AG04449 (cell line): ENCODE measurements at regions not wholly inside any gene's neighbourhood (a gene's known extent, or its start where the extent isn't known, plus 50 kb on each side); places are given as distances from the start of the nearest gene placed in this dataset.

Source experiments
- CTCF ChIA-PET: fragments of 350-600 bp; formaldehyde crosslinking; extraction: SDS; loops from one replicate; lab custom pipeline; 2021; ENCODE audit warnings: antibody characterized with exemption; lab: Yijun Ruan, JAX
- POLR2A ChIA-PET: fragments of 400-600, 350-600 bp; formaldehyde crosslinking; extraction: SDS; loops from one replicate; lab custom pipeline; 2020; ENCODE audit warnings: antibody characterized with exemption, inconsistent platforms; lab: Yijun Ruan, JAX
- DNase-seq: peaks from one replicate; pipeline ENCODE4 v3.0.0-alpha.2; 2010; ENCODE audit warnings: low read depth, low spot score
- H3K4me3 ChIP-seq: 2 replicates; pipeline ENCODE4 v1.5.1; 2011; ENCODE audit warnings: low read depth, mild to moderate bottlenecking, control low read depth, low read length
- TF ChIP-seq, protein P1 (sequence below): IDR thresholded peaks from one replicate; pipeline ENCODE4 v1.5.1; 2011; ENCODE audit warnings: mild to moderate bottlenecking, moderate library complexity, low read length, control low read depth, inconsistent platforms; ENCODE audit not compliant: insufficient read depth; ENCODE audit errors: missing control alignments

DNA sequence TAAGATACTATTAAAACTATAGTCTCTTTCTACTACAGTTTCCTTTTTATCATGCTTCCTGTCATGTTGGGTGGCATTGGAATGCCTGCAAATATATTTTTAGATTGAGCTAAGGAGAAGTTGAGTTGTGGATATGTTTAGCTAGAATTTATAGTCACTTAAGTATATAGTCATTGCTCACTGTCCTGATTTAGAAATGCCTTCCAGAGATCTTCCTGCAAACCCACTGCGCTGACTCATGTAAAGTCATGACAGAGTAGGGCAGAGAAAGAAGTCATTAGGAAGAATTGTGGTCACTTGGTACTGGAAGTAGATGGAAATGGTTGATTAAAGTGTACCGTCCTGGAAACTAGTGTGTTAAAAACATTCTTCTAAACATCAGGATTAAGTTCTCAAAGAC lies 490.3 kb upstream of the PABPC4L start:
- ChIA-PET CTCF (no interaction called here), POLR2A (no interaction called here)
- DNase-seq: no peak
- TF ChIP-seq, protein P1, sequence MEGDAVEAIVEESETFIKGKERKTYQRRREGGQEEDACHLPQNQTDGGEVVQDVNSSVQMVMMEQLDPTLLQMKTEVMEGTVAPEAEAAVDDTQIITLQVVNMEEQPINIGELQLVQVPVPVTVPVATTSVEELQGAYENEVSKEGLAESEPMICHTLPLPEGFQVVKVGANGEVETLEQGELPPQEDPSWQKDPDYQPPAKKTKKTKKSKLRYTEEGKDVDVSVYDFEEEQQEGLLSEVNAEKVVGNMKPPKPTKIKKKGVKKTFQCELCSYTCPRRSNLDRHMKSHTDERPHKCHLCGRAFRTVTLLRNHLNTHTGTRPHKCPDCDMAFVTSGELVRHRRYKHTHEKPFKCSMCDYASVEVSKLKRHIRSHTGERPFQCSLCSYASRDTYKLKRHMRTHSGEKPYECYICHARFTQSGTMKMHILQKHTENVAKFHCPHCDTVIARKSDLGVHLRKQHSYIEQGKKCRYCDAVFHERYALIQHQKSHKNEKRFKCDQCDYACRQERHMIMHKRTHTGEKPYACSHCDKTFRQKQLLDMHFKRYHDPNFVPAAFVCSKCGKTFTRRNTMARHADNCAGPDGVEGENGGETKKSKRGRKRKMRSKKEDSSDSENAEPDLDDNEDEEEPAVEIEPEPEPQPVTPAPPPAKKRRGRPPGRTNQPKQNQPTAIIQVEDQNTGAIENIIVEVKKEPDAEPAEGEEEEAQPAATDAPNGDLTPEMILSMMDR: no peak
- no peak overlapping the region for H3K4me3 ChIP-seq

DNA sequence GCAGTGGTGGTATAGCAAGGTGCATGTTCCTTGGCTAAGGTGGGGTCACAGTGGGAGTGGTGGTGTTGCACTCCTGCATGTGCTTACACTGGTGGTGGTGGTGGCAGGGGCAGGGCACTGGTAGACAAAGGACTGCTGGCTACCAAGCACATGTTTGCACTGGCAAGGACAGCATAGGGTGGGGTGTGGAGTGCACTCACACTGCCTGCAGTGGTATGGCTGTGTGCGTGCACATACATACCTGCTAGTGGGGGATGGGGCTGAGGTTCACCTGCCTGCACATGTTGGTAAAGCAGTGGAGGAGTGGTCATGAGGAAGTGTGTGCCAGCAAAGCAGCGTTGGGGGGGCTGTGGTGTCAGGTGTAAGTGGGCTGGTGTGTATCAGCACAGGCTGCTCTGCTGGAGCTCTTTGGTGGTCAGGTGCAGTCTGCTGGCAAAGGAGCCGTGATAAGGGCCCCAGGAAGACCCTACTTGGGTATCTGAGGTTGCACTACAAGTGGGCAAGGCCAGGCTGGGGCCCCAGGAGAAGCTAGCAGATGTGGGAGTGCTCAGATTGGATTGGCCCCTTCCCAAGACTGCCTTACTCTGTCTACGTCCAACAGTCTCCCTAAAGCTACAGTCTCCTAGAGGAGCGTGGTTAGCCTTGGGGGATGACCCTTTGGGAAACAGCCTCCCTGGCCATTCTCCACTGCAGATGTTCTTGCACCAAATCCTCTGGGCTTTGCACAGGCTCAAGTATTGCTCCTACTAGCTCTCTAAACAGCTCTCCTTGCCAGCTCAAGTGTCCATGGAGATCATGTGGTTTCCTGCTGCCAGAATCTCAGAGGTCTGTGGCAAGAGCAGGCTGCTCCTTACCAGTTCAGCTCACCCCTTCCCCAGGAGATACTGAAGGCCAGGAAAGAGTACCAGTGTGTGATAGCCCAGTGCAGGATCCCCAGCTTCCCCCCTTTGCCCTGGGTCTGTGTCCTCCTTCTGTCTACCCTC lies 486.3 kb upstream of the PABPC4L start:
- ChIA-PET POLR2A (no interaction called here), CTCF (no interaction called here)
- no peak overlapping the region for H3K4me3 ChIP-seq
- TF ChIP-seq, protein P1: no peak
- no peak for DNase-seq

DNA sequence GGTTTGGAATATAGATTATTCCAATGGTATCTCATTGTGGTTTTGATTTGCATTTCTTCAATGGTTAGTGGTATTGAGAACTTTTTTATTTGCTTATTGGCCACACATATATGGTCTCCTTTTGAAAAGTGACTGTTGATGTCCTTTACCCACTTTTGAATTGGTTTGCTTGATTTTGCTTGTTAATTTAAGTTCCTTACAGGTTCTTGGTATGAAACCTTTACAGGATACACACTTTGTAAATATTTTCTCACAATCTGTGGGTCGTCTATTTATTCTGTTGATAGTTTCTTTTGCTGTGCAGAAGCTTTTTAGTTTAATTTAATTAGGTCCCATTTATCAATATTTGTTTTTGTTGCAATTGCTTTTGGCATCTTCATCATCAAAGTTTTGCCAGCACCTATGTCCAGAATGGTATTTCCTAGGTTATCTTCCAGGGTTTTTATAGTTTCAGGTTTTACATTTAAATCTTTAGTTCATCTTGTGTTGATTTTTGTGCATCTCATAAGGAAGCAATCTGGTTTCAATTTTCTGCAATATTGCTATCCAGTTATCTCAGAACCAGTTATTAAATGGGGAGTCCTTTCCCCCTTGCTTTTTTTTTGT lies 475.7 kb upstream of the PABPC4L start:
- TF ChIP-seq, protein P1: no peak
- ChIA-PET CTCF (no interaction called here), POLR2A (no interaction called here)
- DNase-seq: no peak
- H3K4me3 ChIP-seq: no peak overlapping the region

DNA sequence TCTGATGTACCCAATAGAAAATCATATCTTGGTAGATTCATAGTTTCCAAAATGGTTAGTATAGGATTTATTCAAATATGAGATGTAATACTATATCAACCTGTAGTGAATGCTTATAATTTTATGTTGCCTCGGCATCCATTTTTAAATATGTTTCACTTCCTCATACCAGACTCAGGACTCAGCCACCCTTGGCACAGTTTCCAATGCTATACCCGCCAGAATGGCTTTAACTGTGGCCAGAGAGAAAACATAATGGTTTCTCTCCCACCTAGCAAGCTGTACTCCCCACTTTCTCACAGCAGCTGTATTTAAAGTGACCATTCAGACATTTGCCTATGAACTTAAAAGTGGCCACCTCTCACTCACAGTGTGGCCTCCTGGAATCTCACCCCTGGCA lies 466.6 kb upstream of the PABPC4L start:
- no peak overlapping the region for H3K4me3 ChIP-seq
- POLR2A ChIA-PET: no interaction called here
- DNase-seq: no peak
- CTCF ChIA-PET: no interaction called here
- TF ChIP-seq, protein P1: no peak

DNA sequence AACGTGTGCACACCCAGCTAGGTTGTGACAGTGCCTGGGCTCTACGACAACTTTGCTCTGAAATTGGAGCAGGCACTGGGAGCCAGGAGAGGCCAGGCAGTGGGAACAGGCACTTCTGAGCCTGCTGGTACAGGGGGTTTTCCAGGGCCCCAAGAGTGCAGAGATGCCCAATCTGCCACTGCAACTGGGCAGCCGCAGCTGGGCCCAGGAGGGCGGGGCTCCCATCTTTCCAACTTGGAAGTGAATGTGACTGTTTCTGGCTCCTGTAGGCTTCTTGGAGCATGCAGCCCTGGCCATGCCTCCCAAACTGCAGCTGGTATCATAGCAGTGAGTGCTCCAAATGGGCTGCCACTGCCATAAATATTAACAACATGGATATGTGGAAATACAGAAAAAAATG lies 465.1 kb upstream of the PABPC4L start:
- no peak overlapping the region for H3K4me3 ChIP-seq
- ChIA-PET CTCF (no interaction called here), POLR2A (no interaction called here)
- DNase-seq: no peak
- TF ChIP-seq, protein P1: no peak

DNA sequence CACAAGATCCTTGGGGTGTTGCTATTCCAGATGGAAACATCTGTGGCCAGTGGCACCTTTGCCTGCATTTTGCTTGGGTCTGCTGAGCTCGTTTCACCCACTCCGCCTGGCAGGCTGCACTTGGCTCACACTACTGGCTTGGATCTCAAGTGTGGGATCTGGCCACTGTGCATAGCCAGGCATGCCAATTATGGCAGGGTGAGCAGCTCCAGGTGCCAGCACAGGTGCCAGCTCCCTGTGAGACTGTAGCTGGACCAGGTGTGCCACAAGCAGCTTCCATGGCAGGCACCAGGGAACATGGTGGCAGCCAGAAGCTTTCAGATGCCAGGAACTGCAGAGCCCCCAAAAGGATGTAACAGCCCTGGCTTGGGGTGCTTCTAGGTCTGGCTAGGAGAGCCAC lies 463.8 kb upstream of the PABPC4L start:
- TF ChIP-seq, protein P1: no peak
- ChIA-PET CTCF (no interaction called here), POLR2A (no interaction called here)
- no peak for DNase-seq
- no peak overlapping the region for H3K4me3 ChIP-seq
